Testis (tissue), 2 donors: ENCODE measurements at regions not wholly inside any gene's neighbourhood (a gene's known extent, or its start where the extent isn't known, plus 50 kb on each side); places are given as distances from the start of the nearest gene placed in this dataset.

Experiments used
- POLR2A ChIP-seq: fragments of 450-650 bp; IDR thresholded peaks from one replicate; pipeline ENCODE4 v1.6.1; 2017; ENCODE audit warnings: antibody characterized with exemption, mild to moderate bottlenecking, moderate library complexity
- TF ChIP-seq, protein P1 (sequence below), 3 experiments: fragments of 450-650 bp in 2 of 3; fragments of 200-600 bp in 1 of 3; sonication (generic) in 1 of 3; IDR thresholded peaks; one replicate each; pipeline ENCODE4 v1.5.1; 2016 to 2019; ENCODE audit warnings: antibody characterized with exemption in 3 of 3, mild to moderate bottlenecking in 2 of 3, moderate library complexity in 1 of 3

DNA sequence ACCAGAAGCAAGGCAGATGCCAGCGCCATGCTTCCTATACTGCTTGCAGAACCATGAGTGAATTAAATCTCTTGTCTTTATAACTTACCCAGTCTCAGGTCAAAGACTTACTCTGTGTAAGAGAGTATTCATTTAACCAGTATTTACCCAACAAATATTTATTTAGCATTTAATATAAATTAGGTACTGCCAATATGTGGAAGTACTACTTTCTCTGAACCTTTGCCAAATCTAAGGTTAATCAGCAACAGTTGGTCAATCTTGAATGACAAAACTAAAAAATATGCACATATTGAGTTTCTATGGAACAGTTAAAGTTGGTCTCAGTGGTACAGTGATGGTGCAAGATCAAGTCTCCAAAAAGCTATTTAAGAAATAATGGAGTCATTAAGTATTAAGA, 155.9 kb upstream of the CCNG1 start:
- no peak for TF ChIP-seq POLR2A
- TF ChIP-seq, protein P1, sequence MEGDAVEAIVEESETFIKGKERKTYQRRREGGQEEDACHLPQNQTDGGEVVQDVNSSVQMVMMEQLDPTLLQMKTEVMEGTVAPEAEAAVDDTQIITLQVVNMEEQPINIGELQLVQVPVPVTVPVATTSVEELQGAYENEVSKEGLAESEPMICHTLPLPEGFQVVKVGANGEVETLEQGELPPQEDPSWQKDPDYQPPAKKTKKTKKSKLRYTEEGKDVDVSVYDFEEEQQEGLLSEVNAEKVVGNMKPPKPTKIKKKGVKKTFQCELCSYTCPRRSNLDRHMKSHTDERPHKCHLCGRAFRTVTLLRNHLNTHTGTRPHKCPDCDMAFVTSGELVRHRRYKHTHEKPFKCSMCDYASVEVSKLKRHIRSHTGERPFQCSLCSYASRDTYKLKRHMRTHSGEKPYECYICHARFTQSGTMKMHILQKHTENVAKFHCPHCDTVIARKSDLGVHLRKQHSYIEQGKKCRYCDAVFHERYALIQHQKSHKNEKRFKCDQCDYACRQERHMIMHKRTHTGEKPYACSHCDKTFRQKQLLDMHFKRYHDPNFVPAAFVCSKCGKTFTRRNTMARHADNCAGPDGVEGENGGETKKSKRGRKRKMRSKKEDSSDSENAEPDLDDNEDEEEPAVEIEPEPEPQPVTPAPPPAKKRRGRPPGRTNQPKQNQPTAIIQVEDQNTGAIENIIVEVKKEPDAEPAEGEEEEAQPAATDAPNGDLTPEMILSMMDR (IDR thresholded peaks at IDR 0.05) = no peak
